ENCODE measurements at regions not wholly inside any gene's neighbourhood (a gene's known extent, or its start where the extent isn't known, plus 50 kb on each side); places are given as distances from the start of the nearest gene placed in this dataset.
A peak's percentile ranks its signal among the peaks of the same experiment; 100 is the strongest.
"Not testable (repeated sequence)": the region's sequence is repeated elsewhere in the genome, so short reads cannot be mapped to it uniquely, and the experiment has no call there.

DNA sequence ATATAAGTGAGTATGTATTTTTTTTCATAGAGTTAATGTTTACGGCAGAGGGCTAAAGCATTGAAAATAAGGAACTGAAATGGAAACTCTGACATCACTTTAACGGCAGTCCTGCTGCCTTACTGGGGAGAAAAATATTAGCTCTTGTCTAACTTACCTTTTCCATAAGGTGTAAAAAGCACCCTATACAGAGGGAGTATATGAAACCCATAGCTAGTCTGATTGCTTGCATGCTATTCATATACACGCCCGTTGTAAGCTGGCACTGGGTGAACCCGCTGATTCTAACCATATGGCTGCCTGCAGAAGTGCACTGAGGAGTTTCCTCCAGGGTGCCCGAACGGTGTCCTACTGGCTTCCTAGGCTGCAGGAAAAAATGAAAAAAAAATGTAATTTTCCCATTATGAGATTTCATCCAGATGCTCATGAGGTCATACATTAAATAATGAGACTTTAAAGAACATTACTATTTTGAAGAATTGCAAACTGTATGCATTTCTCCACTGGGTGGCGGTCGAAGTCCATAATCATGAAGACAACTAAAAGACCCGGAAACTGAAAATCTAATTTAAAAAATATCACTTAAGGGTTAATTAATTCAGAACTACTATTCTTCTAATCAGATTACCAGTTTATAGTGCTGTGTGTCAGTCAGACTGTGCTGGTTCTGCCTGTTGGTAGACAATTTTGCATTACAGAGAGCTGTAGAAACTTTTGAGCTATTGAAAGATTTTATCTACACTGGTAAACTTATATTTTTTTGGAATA lies 144.7 kb downstream of the ALX1 start:
- TF ChIP-seq, protein P1, sequence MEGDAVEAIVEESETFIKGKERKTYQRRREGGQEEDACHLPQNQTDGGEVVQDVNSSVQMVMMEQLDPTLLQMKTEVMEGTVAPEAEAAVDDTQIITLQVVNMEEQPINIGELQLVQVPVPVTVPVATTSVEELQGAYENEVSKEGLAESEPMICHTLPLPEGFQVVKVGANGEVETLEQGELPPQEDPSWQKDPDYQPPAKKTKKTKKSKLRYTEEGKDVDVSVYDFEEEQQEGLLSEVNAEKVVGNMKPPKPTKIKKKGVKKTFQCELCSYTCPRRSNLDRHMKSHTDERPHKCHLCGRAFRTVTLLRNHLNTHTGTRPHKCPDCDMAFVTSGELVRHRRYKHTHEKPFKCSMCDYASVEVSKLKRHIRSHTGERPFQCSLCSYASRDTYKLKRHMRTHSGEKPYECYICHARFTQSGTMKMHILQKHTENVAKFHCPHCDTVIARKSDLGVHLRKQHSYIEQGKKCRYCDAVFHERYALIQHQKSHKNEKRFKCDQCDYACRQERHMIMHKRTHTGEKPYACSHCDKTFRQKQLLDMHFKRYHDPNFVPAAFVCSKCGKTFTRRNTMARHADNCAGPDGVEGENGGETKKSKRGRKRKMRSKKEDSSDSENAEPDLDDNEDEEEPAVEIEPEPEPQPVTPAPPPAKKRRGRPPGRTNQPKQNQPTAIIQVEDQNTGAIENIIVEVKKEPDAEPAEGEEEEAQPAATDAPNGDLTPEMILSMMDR (IDR thresholded peaks at IDR 0.05; ENCODE audit: low read depth, low read length, missing control alignments), result peak; percentile 53
- peak; percentile 37 for DNase-seq (ENCODE audit: low read depth)
- peak overlapping the region; percentile 23; the same call in 1 of the 2 replicates for H3K4me3 ChIP-seq (ENCODE audit: low read depth, low read length)

DNA sequence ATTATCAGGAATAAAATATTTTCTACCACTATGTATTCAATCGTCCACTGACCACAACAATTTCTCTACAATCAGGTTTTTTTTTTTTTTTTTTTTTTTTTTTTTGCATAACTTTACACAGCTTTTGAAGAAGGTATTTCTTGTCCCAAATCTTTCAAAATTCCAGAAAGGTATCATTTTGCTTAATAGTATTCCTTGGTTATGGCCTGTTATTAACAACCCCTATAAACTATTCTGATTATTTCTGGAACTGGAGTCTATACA lies 145.3 kb downstream of the ALX1 start:
- H3K4me3 ChIP-seq (ENCODE audit: low read depth, low read length), result no peak overlapping the region
- TF ChIP-seq, protein P1 (IDR thresholded peaks at IDR 0.05; ENCODE audit: low read depth, low read length, missing control alignments), result no peak
- no peak for DNase-seq (ENCODE audit: low read depth)

DNA sequence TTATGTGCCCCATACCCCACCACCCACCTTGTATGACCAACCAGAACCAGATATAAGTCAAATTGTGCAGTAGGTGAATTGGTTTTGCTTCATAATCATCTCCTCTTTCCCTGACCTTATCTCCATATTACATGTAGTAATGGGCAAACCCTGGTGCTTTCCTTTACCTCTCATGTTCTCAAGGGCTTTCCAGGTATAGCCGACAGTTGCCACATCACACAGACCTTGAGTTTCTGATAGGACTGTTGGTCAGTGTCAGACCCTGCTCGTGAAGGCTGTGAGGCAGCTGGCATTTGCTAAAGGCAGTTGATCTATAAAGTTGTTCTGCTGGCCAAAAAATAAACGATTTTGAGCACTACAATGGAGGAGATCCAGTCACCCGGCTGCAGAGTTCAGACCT lies 145.9 kb downstream of the ALX1 start:
- TF ChIP-seq, protein P1 (IDR thresholded peaks at IDR 0.05; ENCODE audit: low read depth, low read length, missing control alignments), result no peak

DNA sequence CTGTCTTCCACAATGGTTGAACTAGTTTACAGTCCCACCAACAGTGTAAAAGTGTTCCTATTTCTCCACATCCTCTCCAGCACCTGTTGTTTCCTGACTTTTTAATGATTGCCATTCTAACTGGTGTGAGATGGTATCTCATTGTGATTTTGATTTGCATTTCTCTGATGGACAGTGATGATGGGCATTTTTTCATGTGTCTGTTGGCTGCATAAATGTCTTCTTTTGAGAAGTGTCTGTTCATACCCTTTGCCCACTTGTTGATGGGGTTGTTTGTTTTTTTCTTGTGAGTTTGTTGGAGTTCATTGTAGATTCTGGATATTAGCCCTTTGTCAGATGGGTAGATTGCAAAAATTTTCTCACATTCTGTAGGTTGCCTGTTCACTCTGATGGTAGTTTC lies 153.1 kb downstream of the ALX1 start:
- not testable (repeated sequence) for DNase-seq (ENCODE audit: low read depth)

More for the DNA sequence above, 145.9 kb downstream of the ALX1 start:
- DNase-seq (ENCODE audit: low read depth), result no peak
- H3K4me3 ChIP-seq (ENCODE audit: low read depth, low read length), result no peak overlapping the region

DNA sequence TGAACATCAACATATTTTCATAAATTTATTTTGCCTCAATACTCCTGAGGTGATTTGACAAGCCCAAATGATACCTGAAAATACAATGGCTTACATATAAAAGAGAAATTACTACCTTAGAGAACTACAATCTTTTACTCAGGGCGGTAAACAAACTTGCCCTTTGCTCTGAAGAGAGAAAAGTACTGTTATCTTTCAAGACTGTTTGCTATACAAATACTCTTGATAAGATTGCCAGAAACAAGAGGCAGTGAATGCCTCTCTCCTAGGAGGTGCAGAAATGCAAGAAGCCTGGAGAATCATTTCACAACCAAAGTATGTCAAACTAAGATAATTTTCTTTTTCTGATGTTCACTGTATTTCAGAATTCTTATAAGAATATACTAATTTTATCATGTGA lies 160.3 kb downstream of the ALX1 start:
- no peak overlapping the region for H3K4me3 ChIP-seq (ENCODE audit: low read depth, low read length)
- DNase-seq (ENCODE audit: low read depth), result no peak
- TF ChIP-seq, protein P1 (IDR thresholded peaks at IDR 0.05; ENCODE audit: low read depth, low read length, missing control alignments), result no peak

More for the DNA sequence above, 153.1 kb downstream of the ALX1 start:
- not testable (repeated sequence) for H3K4me3 ChIP-seq (ENCODE audit: low read depth, low read length)

DNA sequence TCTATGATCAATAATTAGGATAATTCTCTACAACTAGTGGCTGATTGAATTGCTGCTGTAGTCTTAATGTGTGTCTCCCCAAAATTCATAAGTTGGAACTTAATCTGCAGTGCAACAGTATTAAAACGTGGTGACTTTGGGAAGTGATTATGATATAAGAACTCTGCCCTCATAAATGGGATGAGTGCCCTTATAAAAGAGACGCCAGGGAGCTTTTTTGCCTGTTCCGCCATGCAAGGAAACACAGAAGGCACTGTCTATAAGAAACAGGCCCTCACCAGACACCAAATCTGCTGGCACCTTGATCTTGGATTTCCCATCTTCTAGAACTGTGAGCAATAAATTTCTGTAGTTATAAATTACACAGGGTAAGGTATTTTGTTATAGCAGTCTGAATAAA lies 161.0 kb downstream of the ALX1 start:
- no peak for DNase-seq (ENCODE audit: low read depth)
- no peak overlapping the region for H3K4me3 ChIP-seq (ENCODE audit: low read depth, low read length)
- TF ChIP-seq, protein P1 (IDR thresholded peaks at IDR 0.05; ENCODE audit: low read depth, low read length, missing control alignments), result no peak

DNA sequence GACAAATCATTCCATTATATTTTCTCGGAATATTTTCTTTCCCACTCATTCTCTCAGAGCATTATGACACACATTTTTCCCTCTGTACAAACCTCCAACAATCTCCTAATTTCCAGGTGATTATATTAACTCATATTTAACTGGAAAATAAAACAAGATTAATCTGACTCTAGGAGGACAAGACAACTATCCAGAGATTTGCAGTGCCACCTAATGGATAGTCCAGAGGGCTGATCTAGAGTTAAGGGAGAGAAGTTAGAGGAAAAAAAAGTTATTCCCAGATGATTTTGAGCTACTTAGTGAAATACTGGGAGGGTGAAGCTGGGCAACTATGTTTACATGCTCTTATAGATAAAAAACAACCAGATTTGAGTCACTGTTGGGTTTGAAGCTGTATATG lies 161.7 kb downstream of the ALX1 start:
- DNase-seq (ENCODE audit: low read depth), result no peak
- TF ChIP-seq, protein P1 (IDR thresholded peaks at IDR 0.05; ENCODE audit: low read depth, low read length, missing control alignments), result no peak
- H3K4me3 ChIP-seq (ENCODE audit: low read depth, low read length), result no peak overlapping the region
